Colonic mucosa (tissue), 4 donors: ENCODE measurements at regions not wholly inside any gene's neighbourhood (a gene's known extent, or its start where the extent isn't known, plus 50 kb on each side); places are given as distances from the start of the nearest gene placed in this dataset.

ENCODE experiments used
- DNase-seq: peaks from one replicate; pipeline ENCODE4 v3.0.0-alpha.2; 2020
- H3K27ac ChIP-seq: fragments of 200-600 bp; one replicate; pipeline ENCODE4 v1.8.0; 2021
- H3K27me3 ChIP-seq: fragments of 200-600 bp; one replicate; pipeline ENCODE4 v1.8.0; 2021
- H3K36me3 ChIP-seq: fragments of 200-600 bp; one replicate; pipeline ENCODE4 v1.8.0; 2021
- H3K4me1 ChIP-seq: fragments of 200-600 bp; one replicate; pipeline ENCODE4 v1.8.0; 2021; ENCODE audit warnings: mild to moderate bottlenecking
- H3K4me3 ChIP-seq: fragments of 200-600 bp; one replicate; pipeline ENCODE4 v1.8.0; 2021
- H3K9ac ChIP-seq, 2 donors: one replicate each; pipeline ENCODE4 v1.7.0; 2013; ENCODE audit warnings: control low read depth in 2 of 2, low read depth in 2 of 2, low read length in 2 of 2
- H3K9me3 ChIP-seq: fragments of 200-600 bp; one replicate; pipeline ENCODE4 v1.8.0; 2021
- CTCF ChIP-seq: fragments of 200-600 bp; IDR thresholded peaks from one replicate; pipeline ENCODE4 v1.8.0; 2022; ENCODE audit warnings: antibody characterized with exemption, mild to moderate bottlenecking
- intact Hi-C: fragments of 100-400 bp; cut with DNase I; formaldehyde crosslinking; loops from one replicate; pipeline ENCODE4 v1.14.1; 2022
- donor health status: healthy.
- donor health status: DM: no; HTN: no; CAD: no.
- donor health status: DM: no; HTN: no; CAD: no.

- no peak for TF ChIP-seq CTCF
- Histone ChIP-seq H3K9me3 (no peaks in the 10 kb centered on the region), H3K36me3 (no peaks in the 10 kb centered on the region), H3K27ac (no peak overlapping the region), H3K4me1 (no peaks in the 10 kb centered on the region), H3K4me3 (no peak overlapping the region), H3K27me3 (no peaks in the 10 kb centered on the region), H3K9ac (no peak overlapping the region)
- intact Hi-C loops = no loop called here
- DNase-seq = no peak
Observed at GRCh38 chr2:239630618-239631286, 229.9 kb upstream of the HDAC4 start.

- no peaks in the 10 kb centered on the region for H3K4me1 ChIP-seq
- no peak for TF ChIP-seq CTCF
- H3K27me3 ChIP-seq = no peaks in the 10 kb centered on the region
- no peak overlapping the region for H3K27ac ChIP-seq
- H3K9ac ChIP-seq = no peak overlapping the region
- no peaks in the 10 kb centered on the region for H3K36me3 ChIP-seq
- H3K9me3 ChIP-seq = no peaks in the 10 kb centered on the region
- intact Hi-C loops = no loop called here
- no peak overlapping the region for H3K4me3 ChIP-seq
- no peak for DNase-seq
Observed at GRCh38 chr2:239629926-239630617, 229.3 kb upstream of the HDAC4 start.

DNA sequence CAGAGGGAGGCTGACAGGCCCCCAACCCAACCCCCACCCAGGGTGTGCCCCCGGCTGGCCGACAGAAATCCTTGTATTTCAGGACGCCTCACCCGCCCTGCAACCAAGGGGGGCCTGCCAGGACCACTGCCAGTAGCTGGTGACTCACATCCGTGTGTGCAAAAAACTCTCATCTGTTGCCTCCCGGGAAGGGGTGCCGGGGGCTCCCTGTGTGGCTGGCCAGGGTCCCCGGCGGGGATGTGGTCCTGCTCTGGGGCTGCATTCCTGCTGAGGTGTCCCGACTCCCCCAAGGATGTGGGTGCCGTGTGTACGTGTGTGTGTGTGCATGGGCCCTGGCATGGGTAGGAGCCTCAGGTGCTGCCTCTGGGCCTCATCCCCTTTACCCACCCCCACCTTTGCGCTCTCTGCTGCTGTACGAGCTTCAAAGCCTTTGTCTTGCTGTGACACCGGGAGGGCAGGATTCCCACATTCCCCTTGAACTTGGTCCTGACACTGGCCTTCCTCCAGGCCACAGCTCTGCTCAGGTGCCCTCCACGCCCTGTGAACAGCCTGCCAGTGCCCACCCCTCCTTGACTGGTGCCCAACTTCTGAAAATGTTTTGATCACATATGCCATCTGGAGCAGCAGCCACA lies 226.3 kb upstream of the HDAC4 start:
- Histone ChIP-seq H3K9me3 (no peaks in the 10 kb centered on the region), H3K27me3 (no peaks in the 10 kb centered on the region), H3K9ac (no peak overlapping the region), H3K4me1 (no peaks in the 10 kb centered on the region), H3K27ac (no peak overlapping the region), H3K4me3 (no peak overlapping the region), H3K36me3 (no peaks in the 10 kb centered on the region)
- intact Hi-C loops = no loop called here
- no peak for TF ChIP-seq CTCF
- no peak for DNase-seq

GRCh38 chr2:239625971-239626734 lies 225.3 kb upstream of the HDAC4 start:
- intact Hi-C loops = no loop called here
- DNase-seq = no peak

More at GRCh38 chr2:239625971-239626734, 225.3 kb upstream of the HDAC4 start:
- H3K9ac ChIP-seq = no peak overlapping the region
- no peaks in the 10 kb centered on the region for H3K4me1 ChIP-seq
- H3K27me3 ChIP-seq = no peaks in the 10 kb centered on the region
- no peaks in the 10 kb centered on the region for H3K9me3 ChIP-seq
- no peak overlapping the region for H3K27ac ChIP-seq
- no peaks in the 10 kb centered on the region for H3K36me3 ChIP-seq
- H3K4me3 ChIP-seq = no peak overlapping the region
- no peak for TF ChIP-seq CTCF
